Testis (tissue), 2 donors: ENCODE measurements at regions not wholly inside any gene's neighbourhood (a gene's known extent, or its start where the extent isn't known, plus 50 kb on each side); places are given as distances from the start of the nearest gene placed in this dataset.

ENCODE experiments used
- POLR2A ChIP-seq: fragments of 450-650 bp; IDR thresholded peaks from one replicate; pipeline ENCODE4 v1.6.1; 2017; ENCODE audit warnings: antibody characterized with exemption, mild to moderate bottlenecking, moderate library complexity
- TF ChIP-seq, protein P1 (sequence below), 3 experiments: fragments of 450-650 bp in 2 of 3; fragments of 200-600 bp in 1 of 3; sonication (generic) in 1 of 3; IDR thresholded peaks; one replicate each; pipeline ENCODE4 v1.5.1; 2016 to 2019; ENCODE audit warnings: antibody characterized with exemption in 3 of 3, mild to moderate bottlenecking in 2 of 3, moderate library complexity in 1 of 3

DNA sequence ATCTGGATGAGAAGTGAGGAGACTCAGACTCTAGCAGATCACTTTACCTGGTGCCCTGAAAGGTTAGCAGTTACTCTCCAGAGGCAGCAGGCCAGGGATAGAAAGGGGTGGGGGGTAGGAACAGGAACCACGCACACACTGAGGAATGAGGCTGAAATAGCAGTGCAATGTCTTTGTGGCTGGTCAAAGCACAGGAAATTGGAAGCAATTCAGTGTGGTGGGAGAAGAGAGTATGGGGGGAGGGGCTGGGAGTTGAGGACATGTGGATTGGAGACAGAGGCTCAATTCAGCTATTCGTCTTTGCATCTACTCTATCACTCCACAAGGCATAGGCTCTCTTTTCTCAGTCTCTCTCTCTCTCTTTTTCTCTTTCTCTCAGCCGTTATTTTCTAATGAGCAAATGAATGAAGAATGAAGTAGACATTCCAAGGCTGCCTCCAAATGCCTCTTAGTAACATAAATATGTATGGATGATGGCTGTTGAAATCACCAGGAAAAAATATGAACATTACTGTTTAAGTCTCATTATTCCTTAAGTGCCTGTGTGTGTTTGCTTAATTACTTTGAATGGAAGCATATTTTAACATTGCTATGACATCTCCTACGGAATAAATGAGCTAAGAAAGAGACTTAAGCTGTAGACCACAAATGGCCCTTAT lies 979.4 kb downstream of the TSN start:
- TF ChIP-seq, protein P1, sequence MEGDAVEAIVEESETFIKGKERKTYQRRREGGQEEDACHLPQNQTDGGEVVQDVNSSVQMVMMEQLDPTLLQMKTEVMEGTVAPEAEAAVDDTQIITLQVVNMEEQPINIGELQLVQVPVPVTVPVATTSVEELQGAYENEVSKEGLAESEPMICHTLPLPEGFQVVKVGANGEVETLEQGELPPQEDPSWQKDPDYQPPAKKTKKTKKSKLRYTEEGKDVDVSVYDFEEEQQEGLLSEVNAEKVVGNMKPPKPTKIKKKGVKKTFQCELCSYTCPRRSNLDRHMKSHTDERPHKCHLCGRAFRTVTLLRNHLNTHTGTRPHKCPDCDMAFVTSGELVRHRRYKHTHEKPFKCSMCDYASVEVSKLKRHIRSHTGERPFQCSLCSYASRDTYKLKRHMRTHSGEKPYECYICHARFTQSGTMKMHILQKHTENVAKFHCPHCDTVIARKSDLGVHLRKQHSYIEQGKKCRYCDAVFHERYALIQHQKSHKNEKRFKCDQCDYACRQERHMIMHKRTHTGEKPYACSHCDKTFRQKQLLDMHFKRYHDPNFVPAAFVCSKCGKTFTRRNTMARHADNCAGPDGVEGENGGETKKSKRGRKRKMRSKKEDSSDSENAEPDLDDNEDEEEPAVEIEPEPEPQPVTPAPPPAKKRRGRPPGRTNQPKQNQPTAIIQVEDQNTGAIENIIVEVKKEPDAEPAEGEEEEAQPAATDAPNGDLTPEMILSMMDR (IDR thresholded peaks at IDR 0.05), result no peak
- TF ChIP-seq POLR2A, result no peak
